CD14-positive monocyte (primary cell): ENCODE measurements at regions not wholly inside any gene's neighbourhood (a gene's known extent, or its start where the extent isn't known, plus 50 kb on each side); places are given as distances from the start of the nearest gene placed in this dataset.

Experiments
- DNase-seq, 3 donors: peaks; one replicate each; pipeline ENCODE4 v3.0.0-alpha.2; 2011 to 2022
- H2AFZ ChIP-seq: 2 replicates; pipeline ENCODE4 v1.6.0; 2012; ENCODE audit warnings: mild to moderate bottlenecking, low read depth, low read length, inconsistent platforms; ENCODE audit not compliant: insufficient read depth, poor library complexity, severe bottlenecking
- H3K27ac ChIP-seq, 2 donors: 1 replicate in 1 of 2; 2 replicates in 1 of 2; pipeline ENCODE4 v1.5.1; 2012 to 2013; ENCODE audit warnings: low read length in 2 of 2, control low read depth in 1 of 2, inconsistent platforms in 1 of 2, low read depth in 1 of 2, mild to moderate bottlenecking in 1 of 2
- H3K27me3 ChIP-seq, 2 donors: one replicate each; pipeline versions ENCODE4 v1.6.0 to v1.6.1; 2011 to 2013; ENCODE audit warnings: low read length in 2 of 2; ENCODE audit not compliant: control insufficient read depth in 2 of 2, insufficient read depth in 2 of 2
- H3K36me3 ChIP-seq, 2 donors: replicated peaks in 1 of 2; 1 replicate in 1 of 2; 2 replicates in 1 of 2; pipeline versions ENCODE4 v1.5.1 to v1.6.1; 2012 to 2013; ENCODE audit warnings: low read length in 2 of 2, control low read depth in 1 of 2, inconsistent platforms in 1 of 2, mild to moderate bottlenecking in 1 of 2; ENCODE audit not compliant: insufficient read depth in 2 of 2, control insufficient read depth in 1 of 2
- H3K4me1 ChIP-seq, 2 donors: 1 replicate in 1 of 2; 2 replicates in 1 of 2; pipeline versions ENCODE4 v1.5.1 to v1.6.1; 2012 to 2013; ENCODE audit warnings: low read length in 2 of 2, control low read depth in 1 of 2, inconsistent platforms in 1 of 2, mild to moderate bottlenecking in 1 of 2, moderate library complexity in 1 of 2; ENCODE audit not compliant: insufficient read depth in 2 of 2, control insufficient read depth in 1 of 2
- H3K4me2 ChIP-seq: replicated peaks from 2 replicates; pipeline ENCODE3; 2012; ENCODE audit warnings: low read length, moderate library complexity, mild to moderate bottlenecking; ENCODE audit not compliant: poor library complexity, severe bottlenecking; ENCODE audit errors: extremely low read depth
- H3K4me3 ChIP-seq, 3 experiments: fragments of 200-600 bp in 1 of 3; sonication (generic) in 1 of 3; replicated peaks in 1 of 3; 1 replicate in 2 of 3; 2 replicates in 1 of 3; pipeline ENCODE4 v1.5.1; 2011 to 2013; ENCODE audit warnings: low read length in 3 of 3, mild to moderate bottlenecking in 3 of 3, control low read depth in 2 of 3, low read depth in 2 of 3, inconsistent platforms in 1 of 3, moderate library complexity in 1 of 3
- H3K79me2 ChIP-seq: 2 replicates; pipeline ENCODE4 v1.6.0; 2012; ENCODE audit warnings: mild to moderate bottlenecking, control low read depth, inconsistent platforms, low read length, moderate library complexity; ENCODE audit not compliant: insufficient read depth
- H3K9ac ChIP-seq: 2 replicates; pipeline ENCODE4 v1.6.0; 2017; ENCODE audit warnings: low read length, mild to moderate bottlenecking; ENCODE audit not compliant: insufficient read depth, poor library complexity, severe bottlenecking
- H3K9me3 ChIP-seq, 2 donors: replicated peaks in 1 of 2; 1 replicate in 1 of 2; 2 replicates in 1 of 2; pipeline versions ENCODE4 v1.5.1 to v1.6.1; 2012 to 2013; ENCODE audit warnings: low read length in 2 of 2, control low read depth in 1 of 2; ENCODE audit not compliant: control insufficient read depth in 1 of 2, insufficient read depth in 1 of 2
- H4K20me1 ChIP-seq: 2 replicates; pipeline ENCODE4 v1.6.0; 2012; ENCODE audit warnings: mild to moderate bottlenecking, low read length, control low read depth, moderate library complexity; ENCODE audit not compliant: insufficient read depth
- H3K27ac Mint-ChIP-seq, 7 donors: one replicate each; pipeline ENCODE4 v1.8.0; 2020; ENCODE audit warnings: mild to moderate bottlenecking in 7 of 7, mixed read lengths in 7 of 7, moderate library complexity in 6 of 7, inconsistent platforms in 2 of 7
- H3K27me3 Mint-ChIP-seq, 3 donors: one replicate each; pipeline ENCODE4 v1.8.0; 2021 to 2022; ENCODE audit warnings: low read depth in 3 of 3, mild to moderate bottlenecking in 3 of 3, mixed read lengths in 3 of 3, moderate library complexity in 3 of 3, inconsistent platforms in 1 of 3
- H3K36me3 Mint-ChIP-seq, 2 donors: one replicate each; pipeline ENCODE4 v1.8.0; 2020; ENCODE audit warnings: mixed read lengths in 2 of 2, inconsistent platforms in 1 of 2, mild to moderate bottlenecking in 1 of 2
- H3K4me1 Mint-ChIP-seq: one replicate; pipeline ENCODE4 v1.8.0; 2020; ENCODE audit warnings: mild to moderate bottlenecking, mixed read lengths
- H3K4me3 Mint-ChIP-seq, 2 donors: one replicate each; pipeline ENCODE4 v1.8.0; 2020; ENCODE audit warnings: mild to moderate bottlenecking in 2 of 2, mixed read lengths in 2 of 2, moderate library complexity in 1 of 2
- H3K9me3 Mint-ChIP-seq, 7 donors: one replicate each; pipeline ENCODE4 v1.8.0; 2020 to 2022; ENCODE audit warnings: mixed read lengths in 7 of 7, mild to moderate bottlenecking in 6 of 7, moderate library complexity in 6 of 7, inconsistent platforms in 2 of 7
- WGBS: methylation state at CpG from one replicate; pipeline ENCODE4 v1.1.5; 2013; ENCODE audit warnings: missing lambda C conversion rate; ENCODE audit not compliant: insufficient coverage; 5-methylcytosine and 5-hydroxymethylcytosine counted together
- intact Hi-C, 2 donors: fragments of 100-400 bp; cut with micrococcal nuclease; formaldehyde crosslinking; loops; one replicate each; pipeline versions ENCODE4 v1.15.0 to v1.15.1; 2023
- TF ChIP-seq, protein P1 (sequence below): fragments of 200-600 bp; IDR thresholded peaks from one replicate; pipeline ENCODE4 v1.8.0; 2022; ENCODE audit warnings: antibody characterized with exemption, mild to moderate bottlenecking

- Histone ChIP-seq H3K4me1 (peaks cover 38 to 52% of the 10 kb centered on the region in 2 donors), H3K27ac (peak overlapping the region in 1 of 2 donors; percentile 78), H3K27me3 (no peaks in the 10 kb centered on the region), H3K9me3 (peaks cover 0 to 4% of the 10 kb centered on the region in 2 donors), H3K9ac (no peak overlapping the region), H4K20me1 (no peaks in the 10 kb centered on the region), H3K36me3 (no peaks in the 10 kb centered on the region), H3K4me2 (no peak overlapping the region), H2AFZ (no peak overlapping the region), H3K4me3 (no peak overlapping the region), H3K79me2 (no peaks in the 10 kb centered on the region)
- 17% methylated on average over 1 of the region's 1 CpG for WGBS
- no peak overlapping the region for H3K4me3 Mint-ChIP-seq
- TF ChIP-seq, protein P1, sequence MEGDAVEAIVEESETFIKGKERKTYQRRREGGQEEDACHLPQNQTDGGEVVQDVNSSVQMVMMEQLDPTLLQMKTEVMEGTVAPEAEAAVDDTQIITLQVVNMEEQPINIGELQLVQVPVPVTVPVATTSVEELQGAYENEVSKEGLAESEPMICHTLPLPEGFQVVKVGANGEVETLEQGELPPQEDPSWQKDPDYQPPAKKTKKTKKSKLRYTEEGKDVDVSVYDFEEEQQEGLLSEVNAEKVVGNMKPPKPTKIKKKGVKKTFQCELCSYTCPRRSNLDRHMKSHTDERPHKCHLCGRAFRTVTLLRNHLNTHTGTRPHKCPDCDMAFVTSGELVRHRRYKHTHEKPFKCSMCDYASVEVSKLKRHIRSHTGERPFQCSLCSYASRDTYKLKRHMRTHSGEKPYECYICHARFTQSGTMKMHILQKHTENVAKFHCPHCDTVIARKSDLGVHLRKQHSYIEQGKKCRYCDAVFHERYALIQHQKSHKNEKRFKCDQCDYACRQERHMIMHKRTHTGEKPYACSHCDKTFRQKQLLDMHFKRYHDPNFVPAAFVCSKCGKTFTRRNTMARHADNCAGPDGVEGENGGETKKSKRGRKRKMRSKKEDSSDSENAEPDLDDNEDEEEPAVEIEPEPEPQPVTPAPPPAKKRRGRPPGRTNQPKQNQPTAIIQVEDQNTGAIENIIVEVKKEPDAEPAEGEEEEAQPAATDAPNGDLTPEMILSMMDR = no peak
- H3K27ac Mint-ChIP-seq = peak overlapping the region in 4 of 7 donors; percentile 40 to 66 (median 50)
- H3K4me1 Mint-ChIP-seq = peaks cover 52% of the 10 kb centered on the region
- no peaks in the 10 kb centered on the region for H3K36me3 Mint-ChIP-seq
- DNase-seq = no peak
- H3K27me3 Mint-ChIP-seq = peaks cover 0 to 2% (median 0%) of the 10 kb centered on the region in 3 donors
- intact Hi-C loops = no loop called here
- H3K9me3 Mint-ChIP-seq = peaks cover 0 to 8% (median 7%) of the 10 kb centered on the region in 7 donors
These were observed 452.9 kb downstream of the TFAP2B start for GRCh38 chr6:51271615-51272014.

DNA sequence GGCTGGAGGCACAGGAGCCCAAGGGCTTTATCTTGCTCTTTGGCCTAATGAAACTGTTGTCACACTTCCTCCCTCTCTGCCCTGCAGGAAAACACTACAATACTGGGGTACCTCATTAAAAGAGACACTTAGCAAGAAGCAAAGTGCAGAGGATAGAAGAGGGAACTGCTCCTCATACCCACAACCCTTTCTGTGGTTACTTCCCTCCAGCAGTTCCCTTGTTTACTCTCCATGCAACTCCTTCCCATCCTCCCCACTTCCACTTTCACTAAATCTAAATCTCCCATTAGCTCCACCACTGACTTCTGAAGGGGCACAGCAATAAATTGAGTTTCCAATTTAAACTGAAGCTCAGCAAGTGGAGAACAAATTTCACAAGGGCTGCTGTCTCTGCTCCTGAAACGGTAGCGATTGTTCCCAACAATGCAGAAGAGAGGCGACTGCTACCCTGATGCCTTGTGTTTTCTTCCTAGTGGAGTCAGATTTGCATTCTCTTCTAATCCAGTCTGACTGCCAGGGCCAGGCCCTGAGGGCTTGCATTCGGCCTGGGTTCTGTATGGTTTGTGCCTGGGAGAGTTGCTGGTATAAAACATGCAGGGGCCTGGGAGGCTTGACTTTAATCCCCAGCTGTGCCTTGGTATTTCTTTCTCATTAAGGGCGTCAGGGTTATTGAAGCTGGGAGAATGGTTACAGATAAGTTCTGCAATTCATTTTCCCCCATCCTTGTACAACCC, 454.7 kb downstream of the TFAP2B start:
- WGBS = 11% methylated on average over 4 of the region's 5 CpGs

More for the DNA sequence above, 454.7 kb downstream of the TFAP2B start:
- no peaks in the 10 kb centered on the region for H4K20me1 ChIP-seq
- TF ChIP-seq, protein P1 = no peak
- H3K9me3 ChIP-seq = peaks cover 0 to 4% of the 10 kb centered on the region in 2 donors
- H3K9ac ChIP-seq = no peak overlapping the region
- peak overlapping the region; percentile 55 for H2AFZ ChIP-seq
- H3K4me2 ChIP-seq = peak overlapping the region; percentile 53
- no peaks in the 10 kb centered on the region for H3K27me3 ChIP-seq
- Mint-ChIP-seq H3K4me1 (peaks cover 59% of the 10 kb centered on the region), H3K9me3 (peaks cover 0 to 8% (median 7%) of the 10 kb centered on the region in 7 donors), H3K4me3 (peak overlapping the region; percentile 42 to 87), H3K27me3 (peaks cover 0 to 2% (median 0%) of the 10 kb centered on the region in 3 donors), H3K36me3 (no peaks in the 10 kb centered on the region), H3K27ac (peak overlapping the region; percentile 72 to 91 (median 89))
- H3K36me3 ChIP-seq = no peaks in the 10 kb centered on the region
- H3K79me2 ChIP-seq = no peaks in the 10 kb centered on the region
- H3K27ac ChIP-seq = peak overlapping the region; percentile 59 to 78
- intact Hi-C loops = no loop called here
- H3K4me1 ChIP-seq = peaks cover 38 to 58% of the 10 kb centered on the region in 2 donors
- peak; percentile 43 to 58 (median 49) for DNase-seq
- peak overlapping the region in 1 of 3 experiments; percentile 45 for H3K4me3 ChIP-seq
